KMS-11 (cell line): ENCODE measurements at regions not wholly inside any gene's neighbourhood (a gene's known extent, or its start where the extent isn't known, plus 50 kb on each side); places are given as distances from the start of the nearest gene placed in this dataset.

Experiments
- H2AFZ ChIP-seq: fragments of 200-600 bp; sonication (generic); 2 replicates; pipeline ENCODE4 v1.6.1; 2016; ENCODE audit warnings: antibody characterized with exemption, mixed run types, low read depth
- H3K27ac ChIP-seq: fragments of 200-600 bp; sonication (generic); 2 replicates; pipeline ENCODE4 v1.6.1; 2016; ENCODE audit warnings: mild to moderate bottlenecking, mixed run types
- H3K27me3 ChIP-seq: fragments of 200-600 bp; sonication (generic); 2 replicates; pipeline ENCODE4 v1.6.1; 2017; ENCODE audit warnings: mild to moderate bottlenecking, low read depth, mixed run types, moderate library complexity; ENCODE audit not compliant: insufficient read depth
- H3K36me3 ChIP-seq: fragments of 200-600 bp; sonication (generic); 2 replicates; pipeline ENCODE4 v1.6.1; 2017; ENCODE audit warnings: mild to moderate bottlenecking, mixed run types; ENCODE audit not compliant: insufficient read depth
- H3K4me1 ChIP-seq: fragments of 200-600 bp; sonication (generic); 2 replicates; pipeline ENCODE4 v1.6.1; 2016; ENCODE audit warnings: mild to moderate bottlenecking, low read depth, mixed run types; ENCODE audit not compliant: poor library complexity, severe bottlenecking
- H3K4me2 ChIP-seq: fragments of 200-600 bp; sonication (generic); 2 replicates; pipeline ENCODE4 v1.7.0; 2016; ENCODE audit warnings: mild to moderate bottlenecking, mixed run types
- H3K4me3 ChIP-seq: fragments of 200-600 bp; sonication (generic); IDR thresholded peaks from 2 replicates; pipeline ENCODE4 v1.6.1; 2017; ENCODE audit warnings: low read depth, low read length, mixed read lengths; ENCODE audit not compliant: insufficient read depth
- H3K79me2 ChIP-seq: fragments of 200-600 bp; sonication (generic); 2 replicates; pipeline ENCODE4 v1.6.1; 2016; ENCODE audit warnings: low read depth, mixed run types; ENCODE audit not compliant: insufficient read depth
- H3K9ac ChIP-seq: fragments of 200-600 bp; sonication (generic); 2 replicates; pipeline ENCODE4 v1.6.1; 2016; ENCODE audit warnings: mild to moderate bottlenecking, mixed run types
- H4K20me1 ChIP-seq: fragments of 200-600 bp; sonication (generic); 2 replicates; pipeline ENCODE4 v1.6.1; 2016; ENCODE audit warnings: mild to moderate bottlenecking, mixed run types; ENCODE audit not compliant: insufficient read depth
- TF ChIP-seq, protein P1 (sequence below): fragments of 200-600 bp; sonication (generic); conservative IDR thresholded peaks from 2 replicates; pipeline ENCODE4 v1.6.1; 2017; ENCODE audit warnings: low read depth, mild to moderate bottlenecking, antibody characterized with exemption, low read length, moderate library complexity, mixed read lengths

DNA sequence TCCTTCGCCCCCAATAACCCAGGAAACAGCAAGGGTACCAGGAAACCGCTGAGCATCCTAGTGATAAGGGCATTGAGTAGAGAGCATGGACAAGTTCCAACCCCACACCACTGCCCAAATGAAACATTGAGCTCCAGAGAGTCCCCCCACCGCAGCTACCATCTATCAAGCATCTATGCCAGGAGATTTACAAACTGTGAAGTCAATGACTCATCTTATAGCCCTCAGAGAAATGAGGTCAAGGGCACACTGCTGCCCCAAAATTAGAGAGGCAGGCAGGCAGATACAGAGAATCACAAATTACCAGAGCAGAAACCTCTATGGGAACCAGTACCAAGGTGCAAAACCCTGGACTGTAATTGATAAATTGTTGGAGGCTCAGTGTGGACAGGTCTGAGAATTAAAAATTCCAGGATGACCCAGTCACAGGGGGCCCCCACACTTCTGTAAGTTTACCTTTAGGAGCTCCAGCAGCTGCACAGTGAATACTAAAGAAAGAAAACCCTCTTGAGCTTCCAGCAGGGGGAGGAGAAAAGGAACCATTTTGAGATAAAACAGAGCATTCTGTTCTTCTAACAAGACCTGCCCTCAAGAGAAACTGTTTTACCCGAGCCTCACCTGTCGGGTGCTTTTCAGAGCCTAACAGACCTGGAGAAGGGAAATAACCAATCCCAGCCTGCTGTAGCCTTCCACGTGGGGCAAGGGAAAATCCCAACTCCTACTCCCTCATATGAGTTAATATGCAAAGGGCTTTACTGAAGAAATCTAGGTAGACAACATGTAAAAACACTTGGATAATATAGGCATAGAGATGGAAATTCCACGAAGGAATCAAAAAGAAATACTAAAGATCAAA is 118.0 kb upstream of the ARID1B start:
- Histone ChIP-seq H3K27ac (no peak overlapping the region), H3K9ac (no peak overlapping the region), H3K79me2 (no peaks in the 10 kb centered on the region), H3K27me3 (no peaks in the 10 kb centered on the region), H3K4me3 (no peak overlapping the region), H3K4me2 (no peak overlapping the region), H3K36me3 (no peaks in the 10 kb centered on the region), H2AFZ (peak overlapping the region; percentile 18; the same call in 1 of the 2 replicates), H3K4me1 (peaks cover 5% of the 10 kb centered on the region), H4K20me1 (no peaks in the 10 kb centered on the region)
- TF ChIP-seq, protein P1, sequence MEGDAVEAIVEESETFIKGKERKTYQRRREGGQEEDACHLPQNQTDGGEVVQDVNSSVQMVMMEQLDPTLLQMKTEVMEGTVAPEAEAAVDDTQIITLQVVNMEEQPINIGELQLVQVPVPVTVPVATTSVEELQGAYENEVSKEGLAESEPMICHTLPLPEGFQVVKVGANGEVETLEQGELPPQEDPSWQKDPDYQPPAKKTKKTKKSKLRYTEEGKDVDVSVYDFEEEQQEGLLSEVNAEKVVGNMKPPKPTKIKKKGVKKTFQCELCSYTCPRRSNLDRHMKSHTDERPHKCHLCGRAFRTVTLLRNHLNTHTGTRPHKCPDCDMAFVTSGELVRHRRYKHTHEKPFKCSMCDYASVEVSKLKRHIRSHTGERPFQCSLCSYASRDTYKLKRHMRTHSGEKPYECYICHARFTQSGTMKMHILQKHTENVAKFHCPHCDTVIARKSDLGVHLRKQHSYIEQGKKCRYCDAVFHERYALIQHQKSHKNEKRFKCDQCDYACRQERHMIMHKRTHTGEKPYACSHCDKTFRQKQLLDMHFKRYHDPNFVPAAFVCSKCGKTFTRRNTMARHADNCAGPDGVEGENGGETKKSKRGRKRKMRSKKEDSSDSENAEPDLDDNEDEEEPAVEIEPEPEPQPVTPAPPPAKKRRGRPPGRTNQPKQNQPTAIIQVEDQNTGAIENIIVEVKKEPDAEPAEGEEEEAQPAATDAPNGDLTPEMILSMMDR = no peak

DNA sequence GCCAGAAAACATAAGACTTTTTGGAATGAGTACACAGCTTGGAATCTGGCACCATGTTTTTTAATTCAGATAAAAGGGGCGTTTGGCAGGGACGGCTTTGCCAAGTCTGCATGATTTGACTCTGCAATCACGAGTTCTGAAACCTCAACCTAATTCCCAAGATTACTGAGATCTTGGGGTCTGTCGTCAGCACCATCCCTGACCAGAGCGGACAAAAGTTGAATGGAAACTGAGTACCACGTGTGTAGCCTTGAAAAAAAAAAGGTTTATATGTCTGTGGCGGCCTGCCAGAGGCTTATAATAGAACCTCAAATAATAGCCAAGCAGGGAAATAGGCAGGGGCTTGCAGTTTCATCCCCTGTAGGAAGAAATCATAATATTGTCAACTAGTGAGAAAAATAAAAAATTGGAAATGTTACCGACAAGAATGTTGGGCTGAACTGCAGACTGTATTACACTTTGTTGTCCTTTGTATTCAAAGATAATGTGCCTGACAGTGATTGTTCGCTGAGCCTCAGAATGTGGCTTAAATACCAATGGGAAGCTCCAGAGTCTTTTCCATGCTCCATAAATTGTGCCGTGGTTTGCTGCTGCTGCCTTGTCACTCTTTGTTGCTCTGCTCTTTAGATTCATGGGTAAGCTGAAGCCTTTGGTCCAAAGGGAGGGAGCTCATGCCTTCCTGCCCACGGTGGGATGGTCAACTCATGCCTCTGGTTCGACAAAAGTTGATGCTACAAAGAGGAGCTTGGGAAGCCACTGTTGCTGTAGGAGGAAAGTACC is 118.8 kb upstream of the ARID1B start:
- Histone ChIP-seq H3K36me3 (no peaks in the 10 kb centered on the region), H3K79me2 (no peaks in the 10 kb centered on the region), H3K4me2 (no peak overlapping the region), H2AFZ (no peak overlapping the region), H3K27me3 (no peaks in the 10 kb centered on the region), H3K27ac (no peak overlapping the region), H3K4me3 (no peak overlapping the region), H4K20me1 (no peaks in the 10 kb centered on the region), H3K4me1 (peaks cover 5% of the 10 kb centered on the region), H3K9ac (no peak overlapping the region)
- TF ChIP-seq, protein P1 = no peak

DNA sequence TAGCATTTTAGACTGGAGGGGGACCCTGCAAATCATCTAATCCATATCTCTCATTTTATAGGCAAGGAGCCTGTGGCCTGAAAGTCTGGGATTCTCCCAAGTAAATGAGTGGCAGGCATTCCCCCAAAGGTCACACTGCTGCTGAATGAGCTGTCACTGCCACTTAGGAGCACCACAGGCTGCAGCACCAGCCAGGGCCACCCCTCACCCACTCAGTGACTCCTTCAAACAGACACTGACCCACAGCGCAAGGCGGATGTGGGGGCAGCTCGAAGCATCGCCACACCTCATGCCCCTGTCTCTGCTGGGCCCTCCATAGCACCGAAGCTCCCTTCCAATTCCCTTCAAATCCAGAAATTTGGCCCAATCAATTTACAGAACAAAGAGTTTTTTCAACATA is 119.9 kb upstream of the ARID1B start:
- Histone ChIP-seq H2AFZ (no peak overlapping the region), H3K4me3 (no peak overlapping the region), H3K9ac (no peak overlapping the region), H3K27me3 (no peaks in the 10 kb centered on the region), H3K4me2 (no peak overlapping the region), H3K4me1 (peaks cover 5% of the 10 kb centered on the region), H3K36me3 (no peaks in the 10 kb centered on the region), H4K20me1 (no peaks in the 10 kb centered on the region), H3K27ac (no peak overlapping the region), H3K79me2 (no peaks in the 10 kb centered on the region)
- TF ChIP-seq, protein P1 = no peak

DNA sequence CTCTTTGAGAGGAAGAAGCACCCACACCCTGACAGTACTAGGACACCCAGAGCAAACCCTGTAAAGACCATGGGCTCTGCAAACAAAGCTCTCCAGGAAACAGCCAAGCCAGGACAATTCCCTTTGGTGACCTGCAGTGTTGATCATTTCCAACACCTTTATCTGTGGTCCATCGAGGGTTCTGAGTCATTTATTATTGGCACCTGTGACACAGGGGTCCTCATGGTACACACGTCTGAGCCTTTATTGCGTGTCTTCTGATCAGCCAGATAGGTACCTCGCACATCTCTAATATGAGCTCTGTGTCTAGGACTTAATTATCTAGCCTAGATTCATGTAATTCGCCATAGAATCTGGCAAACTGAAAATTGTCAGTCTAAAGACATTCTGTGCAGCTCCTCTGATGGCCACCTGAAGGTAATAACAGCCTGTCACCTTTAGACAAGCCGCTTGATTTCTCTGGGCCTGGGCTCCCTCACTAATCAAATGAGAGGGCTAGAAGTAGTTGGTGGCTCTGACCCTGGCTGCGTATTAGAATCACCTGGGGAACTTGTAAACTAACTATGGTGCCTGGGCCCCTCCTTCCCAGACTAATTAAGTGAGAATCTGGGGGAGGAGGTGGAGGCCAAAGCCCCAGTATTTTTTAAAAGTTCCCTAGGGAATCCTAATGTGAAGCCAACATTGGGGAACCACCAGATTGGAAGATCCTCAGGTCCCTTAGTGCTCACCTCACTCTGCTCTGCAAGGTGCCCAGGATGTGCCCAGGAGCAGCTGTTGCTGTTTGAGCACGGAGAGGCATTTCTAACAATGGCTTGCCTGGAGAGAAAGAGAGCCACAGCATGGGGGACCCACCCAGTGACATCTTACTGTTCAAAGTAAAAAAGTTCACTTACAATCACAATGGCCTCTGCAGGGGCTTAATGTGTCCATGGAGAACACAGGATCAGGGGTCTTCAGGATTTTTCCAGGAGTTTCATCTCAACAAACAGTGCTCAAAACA is 122.0 kb upstream of the ARID1B start:
- Histone ChIP-seq H3K79me2 (no peaks in the 10 kb centered on the region), H3K4me1 (peaks cover 5% of the 10 kb centered on the region), H4K20me1 (no peaks in the 10 kb centered on the region), H3K9ac (no peak overlapping the region), H3K36me3 (no peaks in the 10 kb centered on the region), H3K4me3 (no peak overlapping the region), H3K27ac (no peak overlapping the region), H2AFZ (no peak overlapping the region), H3K4me2 (no peak overlapping the region), H3K27me3 (no peaks in the 10 kb centered on the region)
- TF ChIP-seq, protein P1 = no peak
